ENCODE measurements at regions not wholly inside any gene's neighbourhood (a gene's known extent, or its start where the extent isn't known, plus 50 kb on each side); places are given as distances from the start of the nearest gene placed in this dataset.

GRCh38 chr1:60280819-60281218 is 207.2 kb upstream of the C1orf87 start:
- DNase-seq (ENCODE audit: low read depth in 1 of 2, low spot score in 2 of 2): no peak
- H3K18ac ChIP-seq (ENCODE audit: extremely low read depth, low read length): no peak overlapping the region
- 83% methylated on average over 4 of the region's 4 CpGs; no CpG with 5 or more reads in 1 of the 2 experiments for WGBS, 2 experiments (ENCODE audit: extremely low coverage in 1 of 2, insufficient coverage in 1 of 2, insufficient read length in 1 of 2, insufficient replicate concordance in 2 of 2, low coverage in 1 of 2, low lambda C conversion rate in 2 of 2, missing lambda C conversion rate in 1 of 2)
- H3K4ac ChIP-seq (replicated peaks; ENCODE audit: insufficient read length, low read depth, low read length): no peak overlapping the region
- no peaks in the 10 kb centered on the region for H4K20me1 ChIP-seq (replicated peaks in 1 of 2; ENCODE audit: control insufficient read depth in 1 of 2, insufficient read depth in 2 of 2, low read length in 2 of 2)
- no peak overlapping the region for H4K5ac ChIP-seq (ENCODE audit: insufficient read length, low read depth, low read length)
- H2AFZ ChIP-seq (ENCODE audit: low read length): peak overlapping the region; percentile 72; the same call in 1 of the 2 replicates
- H2BK12ac ChIP-seq (ENCODE audit: low read depth, low read length): peak overlapping the region; percentile 93
- H2BK15ac ChIP-seq (ENCODE audit: low read length): no peak overlapping the region
- ChIA-PET POLR2A (ENCODE audit: partially characterized antibody) (no interaction called here), CTCF (ENCODE audit: partially characterized antibody) (interaction anchor here (0.6 to 2.8 kb wide), 43 partner anchors 9 to 1308 kb away, joined by 3 to 23 read pairs (median 4); no protein-coding TSS in a partner anchor)
- TF ChIP-seq MAFK (IDR thresholded peaks at IDR 0.05; ENCODE audit: low read depth, low read length): no peak
- no peak for TF ChIP-seq TAF1 (IDR thresholded peaks at IDR 0.05; ENCODE audit: low read depth, low read length)
- no peak for TF ChIP-seq GTF2F1 (IDR thresholded peaks at IDR 0.05; ENCODE audit: borderline replicate concordance, low read depth, low read length)
- TF ChIP-seq TEAD4 (IDR thresholded peaks at IDR 0.05; ENCODE audit: low read depth, low read length): no peak
- TF ChIP-seq EZH2 (IDR thresholded peaks at IDR 0.05; ENCODE audit: low read depth, low read length, severe bottlenecking): no peak
- no peak for TF ChIP-seq JUN (IDR thresholded peaks at IDR 0.05; ENCODE audit: low read depth, low read length)
- TF ChIP-seq USF2 (IDR thresholded peaks at IDR 0.05; ENCODE audit: low read length): no peak
- no peak for TF ChIP-seq JUND (IDR thresholded peaks at IDR 0.05; ENCODE audit: low read length)
- no peak for TF ChIP-seq CHD1 (IDR thresholded peaks at IDR 0.05; ENCODE audit: low read depth, low read length)
- no peak for TF ChIP-seq CBX5 (IDR thresholded peaks at IDR 0.05; ENCODE audit: low read depth, low read length)
- TF ChIP-seq SIN3A (conservative IDR thresholded peaks at IDR 0.05 in 1 of 2, IDR thresholded peaks at IDR 0.05 in 1 of 2; ENCODE audit: low read depth in 1 of 2, low read length in 2 of 2): no peak
- no peak for TF ChIP-seq SAP30 (IDR thresholded peaks at IDR 0.05; ENCODE audit: insufficient read depth, insufficient replicate concordance, low read length)
- TF ChIP-seq SIRT6 (IDR thresholded peaks at IDR 0.05; ENCODE audit: low read length): no peak
- no peak for TF ChIP-seq CREB1 (IDR thresholded peaks at IDR 0.05)
- no peak for TF ChIP-seq TBP (IDR thresholded peaks at IDR 0.05; ENCODE audit: low read depth, low read length)
- H3K4me3 ChIP-seq (ENCODE audit: extremely low read depth in 1 of 4, insufficient read depth in 2 of 4, low read depth in 3 of 4, low read length in 4 of 4): no peak overlapping the region
- no peak overlapping the region for H2BK5ac ChIP-seq (ENCODE audit: low read depth, low read length)
- no peak overlapping the region for H2BK120ac ChIP-seq (replicated peaks; ENCODE audit: low read depth, low read length)
- H3K27ac ChIP-seq (ENCODE audit: low read depth, low read length): no peak overlapping the region
- no peaks in the 10 kb centered on the region for H3K23me2 ChIP-seq (ENCODE audit: low read depth, low read length)
- H3K36me3 ChIP-seq (ENCODE audit: control insufficient read depth in 2 of 4, insufficient read depth in 4 of 4, low read length in 3 of 4): no peaks in the 10 kb centered on the region; a peak in 1 of 8 replicates
- no peak overlapping the region for H3K56ac ChIP-seq (replicated peaks; ENCODE audit: insufficient read length, low read depth, low read length)
- no peak overlapping the region for H2BK20ac ChIP-seq (ENCODE audit: low read length)
- H3K14ac ChIP-seq (ENCODE audit: insufficient read length): no peak overlapping the region
- H3K79me1 ChIP-seq (ENCODE audit: low read depth, low read length): no peaks in the 10 kb centered on the region
- peaks cover 0 to 5% (median 0%) of the 10 kb centered on the region in 4 experiments; a peak in 2 of 7 replicates for H3K4me1 ChIP-seq (replicated peaks in 1 of 4; ENCODE audit: control insufficient read depth in 3 of 4, insufficient read depth in 4 of 4, low read length in 3 of 4)
- H3K23ac ChIP-seq (ENCODE audit: insufficient read length): no peak overlapping the region
- no peak overlapping the region for H3K9ac ChIP-seq (replicated peaks in 1 of 4; ENCODE audit: extremely low read depth in 1 of 4, low read depth in 3 of 4, low read length in 3 of 4)
- no peak overlapping the region for H2AK5ac ChIP-seq (ENCODE audit: low read depth, low read length)
- H4K91ac ChIP-seq (replicated peaks; ENCODE audit: insufficient read length, low read length): no peak overlapping the region
- H3K4me2 ChIP-seq (ENCODE audit: insufficient read depth in 1 of 2, low read depth in 2 of 2, low read length in 2 of 2): no peak overlapping the region
- no peak for FAIRE-seq
- no peaks in the 10 kb centered on the region for H3K9me3 ChIP-seq (ENCODE audit: insufficient read depth in 2 of 2, low read depth in 1 of 2, low read length in 1 of 2)
- no peaks in the 10 kb centered on the region for H3K79me2 ChIP-seq (ENCODE audit: control insufficient read depth in 1 of 2, insufficient read depth in 2 of 2, low read length in 2 of 2)
- H4K8ac ChIP-seq (ENCODE audit: extremely low read depth, insufficient read depth, low read length): no peak overlapping the region
- H3K27me3 ChIP-seq (replicated peaks in 1 of 4; ENCODE audit: control insufficient read depth in 3 of 4, extremely low read depth in 1 of 4, insufficient read depth in 3 of 4, low read length in 3 of 4): no peaks in the 10 kb centered on the region
